Neural cell (in vitro differentiated cells): ENCODE measurements at regions not wholly inside any gene's neighbourhood (a gene's known extent, or its start where the extent isn't known, plus 50 kb on each side); places are given as distances from the start of the nearest gene placed in this dataset.

Source experiments
- H2AFZ ChIP-seq: fragments of 200-600, 300-800 bp; sonication (generic), shearing (Covaris generic); 2 replicates; pipeline ENCODE4 v1.6.0; 2014; ENCODE audit warnings: low read depth, mild to moderate bottlenecking, antibody characterized with exemption, low read length, moderate library complexity
- H3F3A ChIP-seq: fragments of 200-600 bp; shearing (Covaris generic); 2 replicates; pipeline ENCODE4 v1.6.1; 2016; ENCODE audit warnings: mild to moderate bottlenecking, moderate library complexity, mixed read lengths, antibody characterized with exemption, low read length; ENCODE audit not compliant: insufficient read depth, poor library complexity, severe bottlenecking
- H3K27ac ChIP-seq: fragments of 200-600, 300-800 bp; sonication (generic), shearing (Covaris generic); 2 replicates; pipeline ENCODE4 v1.5.1; 2014; ENCODE audit warnings: mild to moderate bottlenecking, low read length, moderate library complexity
- H3K27me3 ChIP-seq: fragments of 300-800, 200-600 bp; sonication (generic), shearing (Covaris generic); 2 replicates; pipeline ENCODE4 v1.6.0; 2014; ENCODE audit warnings: mild to moderate bottlenecking, low read depth, low read length, moderate library complexity; ENCODE audit not compliant: insufficient read depth
- H3K36me3 ChIP-seq: fragments of 300-800, 200-600 bp; sonication (generic), shearing (Covaris generic); 2 replicates; pipeline ENCODE4 v1.5.1; 2014; ENCODE audit warnings: mild to moderate bottlenecking, antibody characterized with exemption, low read length, moderate library complexity; ENCODE audit not compliant: insufficient read depth
- H3K4me2 ChIP-seq: fragments of 300-800, 200-600 bp; sonication (generic), shearing (Covaris generic); 2 replicates; pipeline ENCODE4 v1.6.0; 2014; ENCODE audit warnings: mild to moderate bottlenecking, low read length
- H3K4me3 ChIP-seq: fragments of 300-800, 200-600 bp; sonication (generic), shearing (Covaris generic); 2 replicates; pipeline ENCODE4 v1.5.1; 2014; ENCODE audit warnings: mild to moderate bottlenecking, low read length, moderate library complexity
- H3K79me2 ChIP-seq: fragments of 200-600 bp; shearing (Covaris generic); replicated peaks from 2 replicates; pipeline ENCODE4 v1.6.0; 2014; ENCODE audit warnings: mild to moderate bottlenecking, low read length, moderate library complexity; ENCODE audit not compliant: insufficient read depth
- H3K9ac ChIP-seq: fragments of 300-800, 200-600 bp; sonication (generic), shearing (Covaris generic); 2 replicates; pipeline ENCODE4 v1.6.1; 2016; ENCODE audit warnings: mild to moderate bottlenecking, low read length, mixed read lengths
- H3K9me2 ChIP-seq: fragments of 200-600 bp; shearing (Covaris generic); 2 replicates; pipeline ENCODE4 v1.6.1; 2016; ENCODE audit warnings: mild to moderate bottlenecking, low read length, mixed read lengths; ENCODE audit not compliant: insufficient read depth
- H3K9me3 ChIP-seq: fragments of 200-600, 300-800 bp; sonication (generic), shearing (Covaris generic); 2 replicates; pipeline ENCODE4 v1.6.1; 2016; ENCODE audit warnings: mild to moderate bottlenecking, mixed run types, low read length, moderate library complexity, mixed read lengths
- H4K20me1 ChIP-seq: fragments of 200-600 bp; shearing (Covaris generic); 2 replicates; pipeline ENCODE4 v1.6.1; 2016; ENCODE audit warnings: mild to moderate bottlenecking, mixed run types; ENCODE audit not compliant: insufficient read depth
- CTCF ChIP-seq: fragments of 450-650 bp; IDR thresholded peaks from 2 replicates; pipeline ENCODE4 v1.5.1; 2014; ENCODE audit warnings: antibody characterized with exemption, mild to moderate bottlenecking, moderate library complexity; ENCODE audit not compliant: poor library complexity, severe bottlenecking
- EP300 ChIP-seq: fragments of 450-650 bp; conservative IDR thresholded peaks from 2 replicates; pipeline ENCODE4 v1.6.1; 2014; ENCODE audit warnings: antibody characterized with exemption, mild to moderate bottlenecking, moderate library complexity; ENCODE audit not compliant: poor library complexity, severe bottlenecking
- EZH2 ChIP-seq: fragments of 200-600, 300-800 bp; shearing (Covaris generic), sonication (generic); IDR thresholded peaks from 2 replicates; pipeline ENCODE4 v1.6.1; 2014; ENCODE audit warnings: antibody characterized with exemption, low read length, borderline replicate concordance, mild to moderate bottlenecking; ENCODE audit not compliant: insufficient read depth, poor library complexity, severe bottlenecking
- MXI1 ChIP-seq: fragments of 450-650 bp; conservative IDR thresholded peaks from 2 replicates; pipeline ENCODE4 v1.6.1; 2014; ENCODE audit warnings: antibody characterized with exemption, mild to moderate bottlenecking; ENCODE audit not compliant: poor library complexity, severe bottlenecking
- POLR2AphosphoS5 ChIP-seq: IDR thresholded peaks from 2 replicates; pipeline ENCODE4 v1.6.1; 2012
- RAD21 ChIP-seq: fragments of 450-650 bp; conservative IDR thresholded peaks from 2 replicates; pipeline ENCODE4 v1.6.1; 2014; ENCODE audit warnings: antibody characterized with exemption, mild to moderate bottlenecking, moderate library complexity
- SMC3 ChIP-seq: fragments of 450-650 bp; conservative IDR thresholded peaks from 2 replicates; pipeline ENCODE4 v1.6.1; 2014; ENCODE audit warnings: antibody characterized with exemption, mild to moderate bottlenecking, moderate library complexity; ENCODE audit not compliant: poor library complexity
- TAF1 ChIP-seq: IDR thresholded peaks from 2 replicates; pipeline ENCODE4 v1.6.1; 2012; ENCODE audit warnings: low read depth
- TF ChIP-seq, protein P1 (sequence below): IDR thresholded peaks from 2 replicates; pipeline ENCODE4 v1.6.1; 2012; ENCODE audit warnings: borderline replicate concordance

GRCh38 chr6:169083508-169083874 is 170.2 kb downstream of the THBS2 start:
- no peak overlapping the region for H3K4me3 ChIP-seq
- no peaks in the 10 kb centered on the region for H3F3A ChIP-seq
- no peak overlapping the region for H3K9ac ChIP-seq
- no peak overlapping the region for H3K27ac ChIP-seq
- H3K9me3 ChIP-seq = no peaks in the 10 kb centered on the region
- H3K27me3 ChIP-seq = no peaks in the 10 kb centered on the region
- H3K36me3 ChIP-seq = no peaks in the 10 kb centered on the region
- no peaks in the 10 kb centered on the region for H3K79me2 ChIP-seq
- no peak for TF ChIP-seq EZH2
- TF ChIP-seq, protein P1, sequence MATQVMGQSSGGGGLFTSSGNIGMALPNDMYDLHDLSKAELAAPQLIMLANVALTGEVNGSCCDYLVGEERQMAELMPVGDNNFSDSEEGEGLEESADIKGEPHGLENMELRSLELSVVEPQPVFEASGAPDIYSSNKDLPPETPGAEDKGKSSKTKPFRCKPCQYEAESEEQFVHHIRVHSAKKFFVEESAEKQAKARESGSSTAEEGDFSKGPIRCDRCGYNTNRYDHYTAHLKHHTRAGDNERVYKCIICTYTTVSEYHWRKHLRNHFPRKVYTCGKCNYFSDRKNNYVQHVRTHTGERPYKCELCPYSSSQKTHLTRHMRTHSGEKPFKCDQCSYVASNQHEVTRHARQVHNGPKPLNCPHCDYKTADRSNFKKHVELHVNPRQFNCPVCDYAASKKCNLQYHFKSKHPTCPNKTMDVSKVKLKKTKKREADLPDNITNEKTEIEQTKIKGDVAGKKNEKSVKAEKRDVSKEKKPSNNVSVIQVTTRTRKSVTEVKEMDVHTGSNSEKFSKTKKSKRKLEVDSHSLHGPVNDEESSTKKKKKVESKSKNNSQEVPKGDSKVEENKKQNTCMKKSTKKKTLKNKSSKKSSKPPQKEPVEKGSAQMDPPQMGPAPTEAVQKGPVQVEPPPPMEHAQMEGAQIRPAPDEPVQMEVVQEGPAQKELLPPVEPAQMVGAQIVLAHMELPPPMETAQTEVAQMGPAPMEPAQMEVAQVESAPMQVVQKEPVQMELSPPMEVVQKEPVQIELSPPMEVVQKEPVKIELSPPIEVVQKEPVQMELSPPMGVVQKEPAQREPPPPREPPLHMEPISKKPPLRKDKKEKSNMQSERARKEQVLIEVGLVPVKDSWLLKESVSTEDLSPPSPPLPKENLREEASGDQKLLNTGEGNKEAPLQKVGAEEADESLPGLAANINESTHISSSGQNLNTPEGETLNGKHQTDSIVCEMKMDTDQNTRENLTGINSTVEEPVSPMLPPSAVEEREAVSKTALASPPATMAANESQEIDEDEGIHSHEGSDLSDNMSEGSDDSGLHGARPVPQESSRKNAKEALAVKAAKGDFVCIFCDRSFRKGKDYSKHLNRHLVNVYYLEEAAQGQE = no peak
- TF ChIP-seq TAF1 = no peak
- TF ChIP-seq EP300 = no peak
- TF ChIP-seq RAD21 = no peak
- TF ChIP-seq POLR2AphosphoS5 = no peak
- TF ChIP-seq SMC3 = no peak
- no peak for TF ChIP-seq MXI1
- no peak for TF ChIP-seq CTCF
- no peaks in the 10 kb centered on the region for H4K20me1 ChIP-seq
- no peak overlapping the region for H2AFZ ChIP-seq
- no peak overlapping the region for H3K4me2 ChIP-seq
- H3K9me2 ChIP-seq = no peaks in the 10 kb centered on the region

- H4K20me1 ChIP-seq = no peaks in the 10 kb centered on the region
- no peaks in the 10 kb centered on the region for H3K9me2 ChIP-seq
- H3K9ac ChIP-seq = no peak overlapping the region
- H3F3A ChIP-seq = no peaks in the 10 kb centered on the region
- no peaks in the 10 kb centered on the region for H3K27me3 ChIP-seq
- no peak overlapping the region for H3K4me2 ChIP-seq
- no peaks in the 10 kb centered on the region for H3K9me3 ChIP-seq
- TF ChIP-seq CTCF = no peak
- no peak for TF ChIP-seq EP300
- no peaks in the 10 kb centered on the region for H3K36me3 ChIP-seq
- no peak overlapping the region for H3K4me3 ChIP-seq
- no peak overlapping the region for H2AFZ ChIP-seq
- no peak overlapping the region for H3K27ac ChIP-seq
- no peaks in the 10 kb centered on the region for H3K79me2 ChIP-seq
These were observed 170.7 kb downstream of the THBS2 start for GRCh38 chr6:169082817-169083507.
